Esophagus muscularis mucosa (tissue), 4 donors: ENCODE measurements at regions not wholly inside any gene's neighbourhood (a gene's known extent, or its start where the extent isn't known, plus 50 kb on each side); places are given as distances from the start of the nearest gene placed in this dataset.

Source experiments
- DNase-seq: peaks from one replicate; pipeline ENCODE4 v3.0.0-alpha.2; 2017; ENCODE audit errors: extremely low spot score
- H3K27ac ChIP-seq, 4 donors: fragments of 200-600 bp; sonication (generic); replicated peaks in 1 of 4; 1 replicate in 3 of 4; 2 replicates in 1 of 4; pipeline ENCODE4 v1.5.1; 2016 to 2019; ENCODE audit warnings: mild to moderate bottlenecking in 1 of 4
- H3K27me3 ChIP-seq, 4 donors: fragments of 200-600 bp; sonication (generic); one replicate each; pipeline versions ENCODE4 v1.5.1 to v1.6.0; 2016 to 2019
- H3K36me3 ChIP-seq, 4 donors: fragments of 200-600 bp; sonication (generic); one replicate each; pipeline ENCODE4 v1.5.1; 2016 to 2019
- H3K4me1 ChIP-seq, 4 donors: fragments of 200-600 bp; sonication (generic); one replicate each; pipeline ENCODE4 v1.5.1; 2016 to 2019
- H3K4me3 ChIP-seq, 4 donors: fragments of 200-600 bp; sonication (generic); 1 replicate in 2 of 4; 2 replicates in 2 of 4; pipeline ENCODE4 v1.5.1; 2016 to 2019; ENCODE audit warnings: mild to moderate bottlenecking in 4 of 4, moderate library complexity in 1 of 4
- H3K9me3 ChIP-seq, 4 donors: fragments of 200-600 bp; sonication (generic); 1 replicate in 3 of 4; 2 replicates in 1 of 4; pipeline ENCODE4 v1.5.1; 2016 to 2019
- CTCF ChIP-seq, 3 experiments: fragments of 200-600 bp in 2 of 3; fragments of 450-650 bp in 1 of 3; sonication (generic) in 2 of 3; IDR thresholded peaks; one replicate each; pipeline ENCODE4 v1.5.1; 2017 to 2019; ENCODE audit warnings: antibody characterized with exemption in 3 of 3, mild to moderate bottlenecking in 2 of 3, moderate library complexity in 1 of 3
- EP300 ChIP-seq: sonication (generic); formaldehyde crosslinking; IDR thresholded peaks from one replicate; pipeline ENCODE4 v1.6.1; 2017; ENCODE audit warnings: antibody characterized with exemption
- POLR2A ChIP-seq: fragments of 450-650 bp; IDR thresholded peaks from one replicate; pipeline ENCODE4 v1.6.1; 2017; ENCODE audit warnings: antibody characterized with exemption, moderate library complexity, mild to moderate bottlenecking, low read depth
- POLR2AphosphoS5 ChIP-seq, 2 donors: sonication (generic); formaldehyde crosslinking; IDR thresholded peaks; one replicate each; pipeline ENCODE4 v1.6.1; 2017; ENCODE audit warnings: antibody characterized with exemption in 2 of 2
- WGBS: methylation state at CpG from one replicate; pipeline ENCODE4 v1.1.5; 2018; 5-methylcytosine and 5-hydroxymethylcytosine counted together
- intact Hi-C: fragments of 100-400 bp; cut with DNase I; formaldehyde crosslinking; loops from one replicate; pipeline ENCODE4 v1.15.1; 2023

GRCh38 chr5:2995667-2996066 is 244.2 kb upstream of the IRX2 start:
- Histone ChIP-seq H3K4me3 (no peak overlapping the region), H3K9me3 (peaks cover 0 to 2% (median 0%) of the 10 kb centered on the region in 4 donors), H3K27ac (no peak overlapping the region), H3K36me3 (no peaks in the 10 kb centered on the region), H3K27me3 (peaks cover 0 to 19% (median 0%) of the 10 kb centered on the region in 4 donors), H3K4me1 (no peaks in the 10 kb centered on the region)
- 83% methylated on average over 9 of the region's 9 CpGs for WGBS
- TF ChIP-seq EP300 (no peak), POLR2A (no peak), CTCF (IDR thresholded peaks at IDR 0.05) (no peak), POLR2AphosphoS5 (IDR thresholded peaks at IDR 0.05) (no peak)
- intact Hi-C loops: no loop called here
- peak; percentile 75 for DNase-seq

GRCh38 chr5:2995035-2995434 is 243.6 kb upstream of the IRX2 start:
- Histone ChIP-seq H3K27me3 (peaks cover 0 to 19% (median 0%) of the 10 kb centered on the region in 4 donors), H3K36me3 (no peaks in the 10 kb centered on the region), H3K4me3 (no peak overlapping the region), H3K27ac (no peak overlapping the region), H3K4me1 (no peaks in the 10 kb centered on the region), H3K9me3 (no peaks in the 10 kb centered on the region)
- peak; percentile 68 for DNase-seq
- WGBS: 86% methylated on average over 5 of the region's 5 CpGs
- no peak for TF ChIP-seq POLR2A
- TF ChIP-seq CTCF (IDR thresholded peaks at IDR 0.05): no peak
- no peak for TF ChIP-seq POLR2AphosphoS5 (IDR thresholded peaks at IDR 0.05)
- no peak for TF ChIP-seq EP300
- intact Hi-C loops: no loop called here

GRCh38 chr5:2993771-2994170 is 242.3 kb upstream of the IRX2 start:
- H3K4me1 ChIP-seq: no peaks in the 10 kb centered on the region
- intact Hi-C loops: no loop called here
- H3K4me3 ChIP-seq: no peak overlapping the region
- H3K27ac ChIP-seq: no peak overlapping the region
- no peaks in the 10 kb centered on the region for H3K9me3 ChIP-seq
- H3K27me3 ChIP-seq: peaks cover 0 to 11% (median 0%) of the 10 kb centered on the region in 4 donors
- peak; percentile 91 for DNase-seq
- 71% methylated on average over 5 of the region's 5 CpGs for WGBS
- TF ChIP-seq CTCF (IDR thresholded peaks at IDR 0.05) (no peak), POLR2AphosphoS5 (IDR thresholded peaks at IDR 0.05) (no peak), EP300 (no peak)
- no peaks in the 10 kb centered on the region for H3K36me3 ChIP-seq

- Histone ChIP-seq H3K27ac (no peak overlapping the region), H3K27me3 (peaks cover 0 to 11% (median 0%) of the 10 kb centered on the region in 4 donors), H3K4me3 (no peak overlapping the region), H3K36me3 (no peaks in the 10 kb centered on the region), H3K4me1 (no peaks in the 10 kb centered on the region), H3K9me3 (no peaks in the 10 kb centered on the region)
- no peak for TF ChIP-seq POLR2A
- no peak for TF ChIP-seq POLR2AphosphoS5 (IDR thresholded peaks at IDR 0.05)
- no peak for TF ChIP-seq EP300
- TF ChIP-seq CTCF (IDR thresholded peaks at IDR 0.05): no peak
- DNase-seq: peak; percentile 74
- 68% methylated on average over 10 of the region's 10 CpGs for WGBS
- intact Hi-C loops: no loop called here
These were observed 241.8 kb upstream of the IRX2 start for GRCh38 chr5:2993301-2993700.

GRCh38 chr5:2992806-2993205 is 241.3 kb upstream of the IRX2 start:
- H3K27me3 ChIP-seq: peaks cover 0 to 11% (median 0%) of the 10 kb centered on the region in 4 donors
- H3K4me3 ChIP-seq: no peak overlapping the region
- no peak for TF ChIP-seq POLR2A
- TF ChIP-seq EP300: no peak
- TF ChIP-seq CTCF (IDR thresholded peaks at IDR 0.05): no peak
- TF ChIP-seq POLR2AphosphoS5 (IDR thresholded peaks at IDR 0.05): no peak
- intact Hi-C loops: no loop called here
- no peak overlapping the region for H3K27ac ChIP-seq
- WGBS: 86% methylated on average over 4 of the region's 4 CpGs
- no peaks in the 10 kb centered on the region for H3K9me3 ChIP-seq
- no peaks in the 10 kb centered on the region for H3K36me3 ChIP-seq
- H3K4me1 ChIP-seq: no peaks in the 10 kb centered on the region
- DNase-seq: peak; percentile 85
